ENCODE measurements at regions not wholly inside any gene's neighbourhood (a gene's known extent, or its start where the extent isn't known, plus 50 kb on each side); places are given as distances from the start of the nearest gene placed in this dataset.
"Not testable (repeated sequence)": the region's sequence is repeated elsewhere in the genome, so short reads cannot be mapped to it uniquely, and the experiment has no call there.

DNA sequence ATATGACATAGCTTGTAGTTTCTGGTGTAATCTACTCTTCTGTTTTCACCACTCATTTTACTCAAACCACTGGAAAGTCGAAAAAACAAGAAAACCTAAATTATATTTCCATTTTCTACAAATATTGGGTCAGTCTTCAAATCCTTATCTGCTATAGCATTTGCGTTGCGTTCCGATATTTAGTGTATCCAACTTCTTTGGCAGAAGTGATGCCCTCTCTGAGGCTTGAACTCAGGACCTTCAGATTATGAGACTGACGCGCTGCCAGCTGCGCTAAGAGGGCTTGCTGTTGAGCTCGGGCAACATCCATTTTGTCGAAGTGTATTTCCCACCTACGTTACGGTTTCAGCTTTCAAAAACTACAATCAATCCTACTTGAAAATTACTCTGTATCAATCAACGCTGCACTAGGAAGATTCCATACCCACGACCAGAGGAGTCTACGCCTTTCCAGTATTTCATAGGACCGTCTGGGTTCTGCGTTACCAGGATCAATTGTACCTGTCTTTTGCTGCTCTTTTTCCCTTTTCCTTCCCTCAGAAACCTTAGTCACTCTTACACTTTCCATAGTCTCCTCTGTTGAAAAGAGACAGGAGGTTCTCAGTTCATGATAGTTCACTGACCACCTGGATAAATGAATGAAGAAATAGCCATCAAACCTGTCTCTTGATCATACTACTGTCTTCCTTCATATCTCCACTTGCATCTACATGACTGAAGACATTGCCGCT lies 140.5 kb upstream of the ZNF322 start:
- TF ChIP-seq, protein P1, sequence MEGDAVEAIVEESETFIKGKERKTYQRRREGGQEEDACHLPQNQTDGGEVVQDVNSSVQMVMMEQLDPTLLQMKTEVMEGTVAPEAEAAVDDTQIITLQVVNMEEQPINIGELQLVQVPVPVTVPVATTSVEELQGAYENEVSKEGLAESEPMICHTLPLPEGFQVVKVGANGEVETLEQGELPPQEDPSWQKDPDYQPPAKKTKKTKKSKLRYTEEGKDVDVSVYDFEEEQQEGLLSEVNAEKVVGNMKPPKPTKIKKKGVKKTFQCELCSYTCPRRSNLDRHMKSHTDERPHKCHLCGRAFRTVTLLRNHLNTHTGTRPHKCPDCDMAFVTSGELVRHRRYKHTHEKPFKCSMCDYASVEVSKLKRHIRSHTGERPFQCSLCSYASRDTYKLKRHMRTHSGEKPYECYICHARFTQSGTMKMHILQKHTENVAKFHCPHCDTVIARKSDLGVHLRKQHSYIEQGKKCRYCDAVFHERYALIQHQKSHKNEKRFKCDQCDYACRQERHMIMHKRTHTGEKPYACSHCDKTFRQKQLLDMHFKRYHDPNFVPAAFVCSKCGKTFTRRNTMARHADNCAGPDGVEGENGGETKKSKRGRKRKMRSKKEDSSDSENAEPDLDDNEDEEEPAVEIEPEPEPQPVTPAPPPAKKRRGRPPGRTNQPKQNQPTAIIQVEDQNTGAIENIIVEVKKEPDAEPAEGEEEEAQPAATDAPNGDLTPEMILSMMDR (IDR thresholded peaks at IDR 0.05; ENCODE audit: insufficient read depth, low read depth, low read length) = not testable (repeated sequence)
- TF ChIP-seq EZH2 (IDR thresholded peaks at IDR 0.05; ENCODE audit: insufficient read depth, low read length) = not testable (repeated sequence)

Data from astrocyte (in vitro differentiated cells and primary cell).